Vagina (tissue), 2 donors: ENCODE measurements at regions not wholly inside any gene's neighbourhood (a gene's known extent, or its start where the extent isn't known, plus 50 kb on each side); places are given as distances from the start of the nearest gene placed in this dataset.

ENCODE experiments used
- CTCF ChIP-seq, 3 experiments: fragments of 450-650 bp in 2 of 3; fragments of 200-600 bp in 1 of 3; sonication (generic) in 1 of 3; IDR thresholded peaks; one replicate each; pipeline ENCODE4 v1.5.1; 2017 to 2019; ENCODE audit warnings: antibody characterized with exemption in 3 of 3, mild to moderate bottlenecking in 2 of 3, moderate library complexity in 2 of 3
- POLR2A ChIP-seq, 2 donors: fragments of 450-650 bp; IDR thresholded peaks; one replicate each; pipeline ENCODE4 v1.6.1; 2017; ENCODE audit warnings: antibody characterized with exemption in 2 of 2, mild to moderate bottlenecking in 2 of 2, moderate library complexity in 2 of 2
- POLR2AphosphoS5 ChIP-seq, 2 donors: sonication (generic); formaldehyde crosslinking; IDR thresholded peaks; one replicate each; pipeline ENCODE4 v1.9.0; 2017; ENCODE audit warnings: antibody characterized with exemption in 2 of 2, mild to moderate bottlenecking in 2 of 2, low read depth in 1 of 2; ENCODE audit not compliant: insufficient read depth in 1 of 2

GRCh38 chr12:29008786-29009185 lies 140.3 kb upstream of the FAR2 start:
- TF ChIP-seq CTCF (IDR thresholded peaks at IDR 0.05) (no peak), POLR2A (IDR thresholded peaks at IDR 0.05) (no peak), POLR2AphosphoS5 (IDR thresholded peaks at IDR 0.05; ENCODE audit: insufficient read depth in 1 of 2, low read depth in 1 of 2) (no peak)
